Motor neuron (in vitro differentiated cells): ENCODE measurements at regions not wholly inside any gene's neighbourhood (a gene's known extent, or its start where the extent isn't known, plus 50 kb on each side); places are given as distances from the start of the nearest gene placed in this dataset.
"Not testable (repeated sequence)": the region's sequence is repeated elsewhere in the genome, so short reads cannot be mapped to it uniquely, and the experiment has no call there.

Source experiments
- ATAC-seq, 8 experiments: fragments of 200-7000 bp; cut with Tn5 transposase; replicated peaks in 6 of 8; 2 replicates each; pipeline ENCODE4 v1.8.0; 2021; ENCODE audit warnings: mild to moderate bottlenecking in 8 of 8, moderate library complexity in 8 of 8
- H3K27ac ChIP-seq, 2 donors: fragments of 250-450 bp; sonication (Bioruptor Pico); 2 replicates each; pipeline ENCODE4 v1.9.0; 2021; ENCODE audit warnings: antibody characterized with exemption in 2 of 2, mild to moderate bottlenecking in 2 of 2, moderate library complexity in 1 of 2
- H3K4me1 ChIP-seq, 2 donors: fragments of 250-450 bp; sonication (Bioruptor Pico); replicated peaks in 1 of 2; 2 replicates each; pipeline ENCODE4 v1.6.1; 2021; ENCODE audit warnings: antibody characterized with exemption in 2 of 2, mild to moderate bottlenecking in 2 of 2, moderate library complexity in 1 of 2
- H3K4me3 ChIP-seq, 5 donors: fragments of 250-450 bp; sonication (Bioruptor Pico); 2 replicates each; pipeline ENCODE4 v1.9.0; 2021; ENCODE audit warnings: antibody characterized with exemption in 5 of 5, mild to moderate bottlenecking in 5 of 5, moderate library complexity in 4 of 5
- WGBS, 10 experiments: fragments of 450-650 bp; shearing (Covaris generic); methylation state at CpG; one replicate each; pipeline ENCODE4 v1.0.0; 2022; 5-methylcytosine and 5-hydroxymethylcytosine counted together
- in situ Hi-C, 9 experiments: fragments of 400-800 bp; cut with MboI; loops; one replicate each; pipeline ENCODE4 v1.15.0; 2021; ENCODE audit warnings: low sequenced_read_pairs in 9 of 9, low pct_unique_long_range_greater_than_20kb in 2 of 9; ENCODE audit not compliant: unreplicated experiment in 9 of 9

DNA sequence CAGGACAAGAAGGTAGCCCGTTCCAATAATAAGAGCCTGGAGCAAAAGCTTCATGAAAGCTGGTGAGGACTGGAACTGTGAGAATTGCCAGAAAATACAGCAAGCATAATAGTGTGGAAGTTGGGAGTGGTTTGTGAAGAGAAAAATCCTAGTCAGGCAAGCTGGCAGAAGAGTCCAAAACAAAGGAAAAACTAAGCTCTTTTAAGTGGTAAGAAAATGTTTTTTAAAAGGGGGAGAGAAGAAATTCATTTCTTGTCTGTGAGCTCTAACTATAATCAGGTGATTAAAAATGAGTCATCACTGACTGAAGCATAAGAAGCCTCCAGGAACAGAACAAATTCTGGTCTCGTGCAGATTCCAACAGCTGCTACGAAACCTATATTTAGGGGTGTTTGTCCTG lies 102.6 kb downstream of the CAAP1 start:
- H3K27ac ChIP-seq = no peak overlapping the region
- peak; percentile 38 to 72 (median 57) for ATAC-seq
- H3K4me3 ChIP-seq = no peak overlapping the region
- 0 to 100% (median 80%) methylated on average over 1 to 3 of the region's 3 CpGs for WGBS, 10 experiments
- in situ Hi-C loops = no loop called here
- no peaks in the 10 kb centered on the region for H3K4me1 ChIP-seq

DNA sequence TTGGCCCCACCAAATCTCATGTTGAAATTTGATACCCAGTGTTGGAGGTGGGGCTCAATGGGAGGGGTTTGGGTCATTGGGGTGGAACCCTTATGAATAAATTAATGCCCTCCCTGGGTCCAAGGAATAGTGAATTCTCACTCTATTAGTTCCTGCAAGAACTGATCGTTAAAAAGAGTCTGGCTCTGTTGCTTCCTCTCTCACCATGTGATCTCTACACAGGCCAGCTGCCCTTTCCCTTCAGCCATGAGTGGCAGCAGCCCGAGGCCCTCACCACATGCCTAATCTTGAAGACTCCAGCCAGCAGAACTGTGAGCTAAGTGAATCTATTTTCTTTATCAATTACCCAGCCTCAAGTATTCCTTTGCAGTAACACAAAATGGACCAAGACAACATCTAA lies 106.0 kb downstream of the CAAP1 start:
- ATAC-seq = peak in 3 of 8 experiments; percentile 62 to 76 (median 72)
- WGBS, 10 experiments = 0 to 100% (median 37%) methylated on average over 1 to 2 of the region's 2 CpGs; no CpG with 5 or more reads in 2 of the 10 experiments
- Histone ChIP-seq H3K4me1 (no peaks in the 10 kb centered on the region), H3K27ac (no peak overlapping the region), H3K4me3 (no peak overlapping the region)
- in situ Hi-C loops = no loop called here

- H3K4me1 ChIP-seq = peaks cover 0 to 2% of the 10 kb centered on the region in 2 donors
- in situ Hi-C loops = no loop called here
- H3K27ac ChIP-seq = no peak overlapping the region
- WGBS, 10 experiments = 30 to 100% (median 92%) methylated on average over 1 of the region's 1 CpG; no CpG with 5 or more reads in 1 of the 10 experiments
- peak in 4 of 8 experiments; percentile 4 to 50 (median 19) for ATAC-seq
- H3K4me3 ChIP-seq = no peak overlapping the region
Observed at GRCh38 chr9:26782899-26783298, 109.7 kb downstream of the CAAP1 start.

GRCh38 chr9:26781906-26782305 lies 110.7 kb downstream of the CAAP1 start:
- WGBS, 10 experiments = 0 to 38% (median 6%) methylated on average over 1 of the region's 1 CpG; no CpG with 5 or more reads in 2 of the 10 experiments
- in situ Hi-C loops = no loop called here
- ATAC-seq = no peak
- Histone ChIP-seq H3K4me1 (peaks cover 0 to 2% of the 10 kb centered on the region in 2 donors), H3K27ac (no peak overlapping the region), H3K4me3 (no peak overlapping the region)

GRCh38 chr9:26780307-26780706 lies 112.3 kb downstream of the CAAP1 start:
- WGBS, 10 experiments = 53 to 100% (median 90%) methylated on average over 1 to 3 of the region's 3 CpGs
- H3K27ac ChIP-seq, H3K4me3 ChIP-seq, H3K4me1 ChIP-seq, in situ Hi-C loops, ATAC-seq: not testable (repeated sequence)

- 0 to 92% (median 71%) methylated on average over 1 to 3 of the region's 3 CpGs for WGBS, 10 experiments
- ATAC-seq = peak; percentile 50 to 98 (median 85)
- in situ Hi-C loops = no loop called here
Observed at GRCh38 chr9:26779062-26779461, 113.5 kb downstream of the CAAP1 start.

GRCh38 chr9:26775391-26775790 lies 117.2 kb downstream of the CAAP1 start:
- 19 to 100% (median 60%) methylated on average over 1 to 3 of the region's 3 CpGs; no CpG with 5 or more reads in 2 of the 10 experiments for WGBS, 10 experiments
- no peak overlapping the region for H3K27ac ChIP-seq
- H3K4me3 ChIP-seq = no peak overlapping the region
- H3K4me1 ChIP-seq = peaks cover 0 to 2% of the 10 kb centered on the region in 2 donors
- in situ Hi-C loops = no loop called here
- ATAC-seq = no peak

More at GRCh38 chr9:26779062-26779461, 113.5 kb downstream of the CAAP1 start:
- H3K4me1 ChIP-seq = peaks cover 0 to 2% of the 10 kb centered on the region in 2 donors
- H3K4me3 ChIP-seq = no peak overlapping the region
- no peak overlapping the region for H3K27ac ChIP-seq

GRCh38 chr9:26773056-26773455 lies 119.5 kb downstream of the CAAP1 start:
- in situ Hi-C loops = no loop called here
- WGBS, 10 experiments = 34 to 94% (median 82%) methylated on average over 1 to 4 of the region's 4 CpGs

DNA sequence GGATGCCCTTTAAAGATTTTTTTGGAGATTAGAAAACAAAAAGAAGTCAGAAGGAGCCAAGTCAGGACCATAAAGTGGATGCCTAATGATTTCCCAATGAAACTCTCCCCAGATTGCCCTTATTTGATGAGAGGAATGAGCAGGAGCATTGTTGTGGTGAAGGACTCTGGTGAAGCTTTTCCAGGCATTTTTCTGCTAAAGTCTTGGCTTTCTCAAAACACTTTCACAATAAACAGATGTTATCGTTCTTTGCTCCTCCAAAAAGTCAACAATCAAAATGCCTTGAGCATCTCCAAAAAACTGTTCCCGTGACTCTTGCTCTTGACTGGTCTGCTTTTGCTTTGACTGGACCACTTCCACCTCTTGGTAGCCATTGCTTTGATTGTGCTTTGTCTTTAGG lies 121.8 kb downstream of the CAAP1 start:
- H3K4me3 ChIP-seq = no peak overlapping the region
- in situ Hi-C loops = no loop called here
- no peak for ATAC-seq
- peaks cover 0 to 15% of the 10 kb centered on the region in 2 donors for H3K4me1 ChIP-seq
- no peak overlapping the region for H3K27ac ChIP-seq
- WGBS, 10 experiments = 0 to 100% (median 38%) methylated on average over 1 to 2 of the region's 2 CpGs; no CpG with 5 or more reads in 1 of the 10 experiments

More at GRCh38 chr9:26773056-26773455, 119.5 kb downstream of the CAAP1 start:
- no peak overlapping the region for H3K27ac ChIP-seq
- ATAC-seq = no peak
- H3K4me3 ChIP-seq = no peak overlapping the region
- peaks cover 0 to 4% of the 10 kb centered on the region in 2 donors for H3K4me1 ChIP-seq

- in situ Hi-C loops = no loop called here
- WGBS, 10 experiments = 8 to 93% (median 59%) methylated on average over 1 to 2 of the region's 2 CpGs; no CpG with 5 or more reads in 2 of the 10 experiments
- H3K4me1 ChIP-seq = peaks cover 0 to 15% of the 10 kb centered on the region in 2 donors
- H3K4me3 ChIP-seq = no peak overlapping the region
- peak in 6 of 8 experiments; percentile 29 to 82 (median 46) for ATAC-seq
- H3K27ac ChIP-seq = no peak overlapping the region
Observed at GRCh38 chr9:26768145-26768544, 124.5 kb downstream of the CAAP1 start.

GRCh38 chr9:26760675-26761074 lies 131.9 kb downstream of the CAAP1 start:
- no peak for ATAC-seq
- 88 to 100% (median 100%) methylated on average over 1 to 2 of the region's 2 CpGs; no CpG with 5 or more reads in 3 of the 10 experiments for WGBS, 10 experiments
- in situ Hi-C loops = no loop called here
- Histone ChIP-seq H3K27ac (no peak overlapping the region), H3K4me3 (no peak overlapping the region), H3K4me1 (peaks cover 0 to 15% of the 10 kb centered on the region in 2 donors)

- H3K27ac ChIP-seq = no peak overlapping the region
- in situ Hi-C loops = loop anchor here in 1 of 9 experiments (10.0 kb wide), 1 partner anchor 96 kb away; no protein-coding TSS in a partner anchor
- no peak overlapping the region for H3K4me3 ChIP-seq
- peak in 3 of 8 experiments; percentile 75 to 94 (median 85) for ATAC-seq
- 13 to 95% (median 80%) methylated on average over 1 to 5 of the region's 6 CpGs; no CpG with 5 or more reads in 1 of the 10 experiments for WGBS, 10 experiments
- peaks cover 18 to 32% of the 10 kb centered on the region in 2 donors for H3K4me1 ChIP-seq
Observed at GRCh38 chr9:26758655-26759054, 133.9 kb downstream of the CAAP1 start.

- Histone ChIP-seq H3K4me3 (no peak overlapping the region), H3K4me1 (peaks cover 18 to 25% of the 10 kb centered on the region in 2 donors), H3K27ac (no peak overlapping the region)
- in situ Hi-C loops = loop anchor here in 1 of 9 experiments (10.0 kb wide), 1 partner anchor 98 kb away; no protein-coding TSS in a partner anchor
- 50 to 100% (median 97%) methylated on average over 1 to 2 of the region's 2 CpGs; no CpG with 5 or more reads in 4 of the 10 experiments for WGBS, 10 experiments
- peak in 2 of 8 experiments; percentile 27 to 29 for ATAC-seq
Observed at GRCh38 chr9:26756881-26757280, 135.7 kb downstream of the CAAP1 start.

DNA sequence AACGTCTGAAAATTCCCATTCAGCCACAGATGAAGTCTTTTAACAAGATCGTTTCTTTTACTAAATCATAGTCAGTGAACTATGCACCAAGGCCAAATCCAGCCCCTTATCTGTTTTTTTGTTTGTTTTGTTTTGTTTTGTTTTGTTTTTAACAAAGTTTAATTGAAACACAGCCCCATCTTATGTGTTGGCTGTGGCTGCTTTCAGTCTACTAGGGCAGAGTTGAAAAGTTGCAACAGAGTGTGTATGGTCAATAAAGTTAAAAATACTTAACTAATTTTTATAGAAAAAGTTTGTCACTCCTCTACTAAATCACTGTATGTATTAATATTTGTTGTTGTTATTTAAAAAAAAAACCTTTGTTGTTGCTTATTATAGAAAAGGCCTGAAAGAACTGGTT lies 137.1 kb downstream of the CAAP1 start:
- in situ Hi-C loops = loop anchor here in 1 of 9 experiments (10.0 kb wide), 1 partner anchor 99 kb away; no protein-coding TSS in a partner anchor
- ATAC-seq = no peak

More for the DNA sequence above, 137.1 kb downstream of the CAAP1 start:
- 6 to 63% (median 37%) methylated on average over 1 to 2 of the region's 2 CpGs; no CpG with 5 or more reads in 2 of the 10 experiments for WGBS, 10 experiments
- H3K4me3 ChIP-seq = no peak overlapping the region
- peaks cover 18 to 25% of the 10 kb centered on the region in 2 donors for H3K4me1 ChIP-seq
- H3K27ac ChIP-seq = no peak overlapping the region
